Upper lobe of left lung (tissue), 4 donors: ENCODE measurements at regions not wholly inside any gene's neighbourhood (a gene's known extent, or its start where the extent isn't known, plus 50 kb on each side); places are given as distances from the start of the nearest gene placed in this dataset.

Source experiments
- CTCF ChIP-seq, 6 experiments: fragments of 450-650 bp in 4 of 6; fragments of 200-600 bp in 2 of 6; sonication (generic) in 2 of 6; IDR thresholded peaks; one replicate each; pipeline ENCODE4 v1.5.1; 2016 to 2019; ENCODE audit warnings: antibody characterized with exemption in 6 of 6
- EP300 ChIP-seq, 4 donors: sonication (generic); formaldehyde crosslinking; IDR thresholded peaks; one replicate each; pipeline ENCODE4 v1.5.1; 2017; ENCODE audit warnings: antibody characterized with exemption in 4 of 4, control low read depth in 2 of 4
- POLR2A ChIP-seq, 4 donors: fragments of 450-650 bp; IDR thresholded peaks; one replicate each; pipeline ENCODE4 v1.5.1; 2016 to 2017; ENCODE audit warnings: antibody characterized with exemption in 4 of 4, mild to moderate bottlenecking in 2 of 4

- TF ChIP-seq EP300 (IDR thresholded peaks at IDR 0.05), result no peak
- TF ChIP-seq CTCF (IDR thresholded peaks at IDR 0.05), result no peak
- no peak for TF ChIP-seq POLR2A (IDR thresholded peaks at IDR 0.05)
These were observed 1574.4 kb downstream of the BRINP3 start for GRCh38 chr1:188903241-188903640.
